ENCODE measurements at regions not wholly inside any gene's neighbourhood (a gene's known extent, or its start where the extent isn't known, plus 50 kb on each side); places are given as distances from the start of the nearest gene placed in this dataset.

DNA sequence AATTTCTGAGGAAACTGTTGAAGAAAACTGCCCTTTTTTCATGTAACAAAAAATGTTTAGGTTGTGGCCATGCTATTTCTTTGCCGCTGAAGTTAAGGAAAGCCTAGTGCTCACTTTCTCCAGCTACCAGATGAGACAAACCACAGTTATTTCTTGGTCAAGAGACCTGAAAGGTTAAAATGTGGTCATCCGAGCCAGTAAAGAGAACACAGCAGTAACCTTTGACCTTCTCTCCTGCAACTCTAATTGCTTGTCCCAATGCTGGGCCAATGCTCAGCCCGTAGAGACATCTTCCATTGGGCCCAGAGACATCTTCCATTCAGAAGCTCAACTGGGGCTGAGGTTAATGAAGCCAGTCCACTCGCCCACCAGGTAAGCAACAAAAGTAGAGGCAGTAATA is 109.8 kb upstream of the CPSF6 start:
- Mint-ChIP-seq H3K9me3 (no peaks in the 10 kb centered on the region), H3K4me3 (no peak overlapping the region), H3K36me3 (ENCODE audit: low read depth) (no peaks in the 10 kb centered on the region), H3K4me1 (no peaks in the 10 kb centered on the region), H3K27me3 (peaks cover 2% of the 10 kb centered on the region), H3K27ac (no peak overlapping the region)
- intact Hi-C loops (cut with micrococcal nuclease) = no loop called here
- no peak for DNase-seq

DNA sequence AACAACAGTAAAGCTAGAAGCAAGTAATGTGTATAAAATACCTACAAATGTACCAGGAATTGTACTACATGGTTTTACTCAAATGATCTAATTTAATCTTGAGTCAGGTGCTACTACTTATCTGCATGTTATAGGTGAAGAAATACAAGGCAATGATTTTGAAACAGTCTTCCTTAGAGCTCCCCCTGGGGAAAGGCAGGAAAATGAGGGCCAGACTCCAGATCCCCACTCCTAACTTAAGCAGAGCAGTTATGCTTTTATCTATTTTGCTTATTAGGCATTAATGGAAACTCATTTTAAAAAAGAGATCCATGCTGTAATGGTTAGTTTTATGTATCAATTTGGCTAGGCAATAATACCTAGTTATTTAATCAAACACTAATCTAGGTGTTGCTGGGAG is 109.3 kb upstream of the CPSF6 start:
- Mint-ChIP-seq H3K27me3 (peaks cover 2% of the 10 kb centered on the region), H3K36me3 (ENCODE audit: low read depth) (no peaks in the 10 kb centered on the region), H3K9me3 (no peaks in the 10 kb centered on the region), H3K27ac (no peak overlapping the region), H3K4me1 (no peaks in the 10 kb centered on the region), H3K4me3 (no peak overlapping the region)
- intact Hi-C loops (cut with micrococcal nuclease) = no loop called here
- DNase-seq = no peak

DNA sequence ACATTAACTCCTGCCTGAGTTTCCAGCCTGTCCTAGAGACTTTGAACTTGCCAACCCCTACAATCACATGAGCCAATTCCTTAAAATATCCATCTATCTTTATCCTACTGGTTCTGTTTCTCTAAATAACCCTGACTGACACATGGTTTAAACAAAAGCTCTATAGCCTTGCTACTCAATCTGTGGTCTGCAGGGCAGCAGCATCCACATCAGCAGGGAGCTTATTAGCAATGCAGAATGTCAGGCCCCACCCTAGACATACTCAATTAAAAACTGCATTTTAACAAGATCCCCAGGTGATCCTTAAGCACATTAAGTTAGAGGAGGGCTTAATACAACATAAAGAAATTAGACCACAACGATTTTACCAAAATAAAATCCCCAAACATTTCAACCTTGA is 108.3 kb upstream of the CPSF6 start:
- no peak overlapping the region for H3K4me3 Mint-ChIP-seq
- no peaks in the 10 kb centered on the region for H3K36me3 Mint-ChIP-seq (ENCODE audit: low read depth)
- no peak for DNase-seq
- no peak overlapping the region for H3K27ac Mint-ChIP-seq
- H3K9me3 Mint-ChIP-seq = no peaks in the 10 kb centered on the region
- intact Hi-C loops (cut with micrococcal nuclease) = no loop called here
- H3K4me1 Mint-ChIP-seq = no peaks in the 10 kb centered on the region
- peaks cover 2% of the 10 kb centered on the region for H3K27me3 Mint-ChIP-seq

DNA sequence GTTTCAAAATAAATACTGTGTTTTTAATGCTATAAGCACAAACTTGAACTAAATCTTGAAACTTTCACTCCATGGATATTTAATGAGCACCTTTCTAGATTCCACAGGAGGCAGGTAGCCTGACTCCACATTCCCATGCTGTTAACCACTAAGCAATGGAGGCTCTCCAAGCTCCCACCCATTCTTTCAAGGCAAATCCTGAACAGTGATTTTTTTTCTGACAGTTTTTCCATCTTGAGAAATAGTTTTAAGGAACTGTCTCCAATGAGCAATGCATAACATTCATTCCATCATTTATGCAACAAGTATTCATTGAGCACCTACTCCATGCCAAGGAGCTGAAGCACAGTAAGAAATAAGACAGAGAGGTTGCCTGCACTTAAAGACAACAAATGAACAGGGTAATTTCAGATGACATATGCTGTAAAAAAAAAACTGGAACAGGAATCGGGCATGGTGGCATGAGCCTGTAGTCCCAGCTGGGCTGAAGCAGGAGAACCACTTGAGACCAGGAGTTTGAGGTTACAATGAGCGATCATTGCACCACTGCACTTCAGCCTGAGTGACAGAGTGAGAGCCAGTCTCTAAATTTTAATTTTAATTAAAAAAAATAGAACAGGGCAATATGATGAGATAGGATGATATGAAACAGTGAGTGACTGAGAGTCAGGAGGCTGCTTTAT is 102.3 kb upstream of the CPSF6 start:
- Mint-ChIP-seq H3K27me3 (peaks cover 4% of the 10 kb centered on the region), H3K4me3 (no peak overlapping the region), H3K9me3 (peaks cover 20% of the 10 kb centered on the region), H3K27ac (no peak overlapping the region), H3K4me1 (no peaks in the 10 kb centered on the region), H3K36me3 (ENCODE audit: low read depth) (no peaks in the 10 kb centered on the region)
- no peak for DNase-seq
- intact Hi-C loops (cut with micrococcal nuclease) = no loop called here

DNA sequence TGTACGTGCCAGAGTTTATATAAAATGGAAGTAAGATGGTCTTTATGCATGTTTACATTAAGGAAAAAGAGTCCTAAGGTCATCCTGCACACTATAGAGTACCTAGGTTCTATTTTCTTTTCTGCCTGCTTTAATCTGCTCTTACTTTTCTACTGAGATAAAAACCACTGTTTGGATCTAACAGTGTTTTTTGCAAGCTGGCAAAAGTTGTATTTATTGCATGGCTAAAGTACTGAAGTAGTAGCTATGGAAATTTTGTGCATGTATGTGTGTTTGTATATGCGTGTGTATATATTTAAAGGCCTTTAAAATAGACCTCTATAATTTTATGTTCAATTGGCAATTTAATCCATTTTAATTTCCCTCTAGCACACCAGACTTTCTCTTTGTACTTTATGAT is 98.3 kb upstream of the CPSF6 start:
- Mint-ChIP-seq H3K27ac (no peak overlapping the region), H3K36me3 (ENCODE audit: low read depth) (no peaks in the 10 kb centered on the region), H3K9me3 (peaks cover 20% of the 10 kb centered on the region), H3K27me3 (peaks cover 4% of the 10 kb centered on the region), H3K4me3 (no peak overlapping the region), H3K4me1 (no peaks in the 10 kb centered on the region)
- no peak for DNase-seq
- intact Hi-C loops (cut with micrococcal nuclease) = no loop called here

DNA sequence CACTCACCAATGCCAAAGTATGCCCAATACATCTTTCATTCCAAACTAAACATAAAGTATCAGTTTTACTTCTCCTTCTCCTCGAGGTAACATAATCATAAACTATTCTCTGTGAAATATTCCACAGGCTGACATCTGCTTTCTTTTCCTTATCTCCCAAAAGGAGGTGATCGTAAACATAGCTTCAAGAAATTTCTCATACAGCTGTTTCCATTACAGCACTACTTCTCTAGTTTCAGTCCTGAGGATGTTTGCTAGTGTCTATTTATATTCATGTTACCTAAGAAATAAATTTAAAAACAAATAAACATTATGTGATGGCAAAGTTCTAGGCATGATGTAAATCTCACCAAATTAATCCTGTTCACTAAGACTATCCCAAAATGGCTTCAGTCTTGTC is 90.1 kb upstream of the CPSF6 start:
- no peak overlapping the region for H3K4me3 Mint-ChIP-seq
- H3K27me3 Mint-ChIP-seq = no peaks in the 10 kb centered on the region
- DNase-seq = no peak
- no peaks in the 10 kb centered on the region for H3K36me3 Mint-ChIP-seq (ENCODE audit: low read depth)
- no peaks in the 10 kb centered on the region for H3K9me3 Mint-ChIP-seq
- no peak overlapping the region for H3K27ac Mint-ChIP-seq
- H3K4me1 Mint-ChIP-seq = peaks cover 9% of the 10 kb centered on the region
- intact Hi-C loops (cut with micrococcal nuclease) = no loop called here

DNA sequence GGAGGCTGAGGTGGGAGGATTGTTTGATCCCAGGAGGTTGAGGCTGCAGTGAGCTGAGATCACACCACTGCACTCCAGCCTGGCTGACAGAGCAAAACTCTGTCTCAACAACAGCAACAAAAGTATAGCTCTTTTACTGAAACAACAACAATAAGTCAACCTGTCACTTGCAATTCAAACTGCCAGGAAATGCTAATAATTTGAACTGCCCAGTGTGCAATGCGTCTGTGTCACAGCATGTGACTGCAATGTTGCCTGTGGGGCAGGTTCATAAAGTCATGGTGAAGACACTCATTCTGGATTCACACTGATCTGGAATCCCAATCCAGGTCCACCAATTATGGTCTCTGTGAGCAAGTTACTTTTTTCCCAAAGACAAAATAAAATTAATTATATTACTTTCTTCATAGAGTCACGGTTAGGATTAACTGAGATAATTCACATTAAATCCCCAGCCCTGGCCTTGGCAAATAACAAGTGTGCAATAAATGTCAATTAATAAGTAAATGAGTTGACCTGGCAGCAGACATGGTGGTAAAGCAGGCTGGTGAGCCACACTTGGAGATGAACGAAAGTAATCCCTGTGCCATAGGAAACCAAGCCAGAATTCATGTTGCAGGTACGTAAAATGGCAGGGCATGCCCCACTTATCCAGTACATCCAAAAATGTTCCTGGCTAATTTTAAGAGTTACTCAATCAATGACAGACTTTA is 89.1 kb upstream of the CPSF6 start:
- H3K27me3 Mint-ChIP-seq = no peaks in the 10 kb centered on the region
- intact Hi-C loops (cut with micrococcal nuclease) = loop anchor here (10.0 kb wide), 2 partner anchors 315 to 535 kb away; partner anchors contain the start of gene RAP1B
- peaks cover 18% of the 10 kb centered on the region for H3K4me1 Mint-ChIP-seq
- H3K4me3 Mint-ChIP-seq = no peak overlapping the region
- no peak for DNase-seq
- H3K9me3 Mint-ChIP-seq = no peaks in the 10 kb centered on the region
- no peaks in the 10 kb centered on the region for H3K36me3 Mint-ChIP-seq (ENCODE audit: low read depth)
- no peak overlapping the region for H3K27ac Mint-ChIP-seq

DNA sequence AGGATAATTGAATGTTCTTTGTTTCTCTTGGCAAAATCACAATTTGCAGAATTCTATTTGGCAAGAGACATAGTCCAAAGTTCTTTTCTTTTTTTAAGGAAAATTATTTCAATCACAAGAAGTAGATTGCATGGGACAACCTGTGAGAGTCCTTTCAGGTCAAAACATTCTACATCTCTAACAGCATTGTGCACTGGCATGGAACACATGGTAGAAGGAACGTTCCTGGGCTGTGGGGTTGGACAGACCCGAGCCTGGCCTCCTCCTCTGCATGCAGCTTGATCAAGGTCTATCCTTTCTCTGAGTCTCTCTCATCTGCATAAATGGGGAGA is 88.6 kb upstream of the CPSF6 start:
- peaks cover 18% of the 10 kb centered on the region for H3K4me1 Mint-ChIP-seq
- intact Hi-C loops (cut with micrococcal nuclease) = loop anchor here (10.0 kb wide), 2 partner anchors 316 to 536 kb away; partner anchors contain the start of gene RAP1B
- no peaks in the 10 kb centered on the region for H3K27me3 Mint-ChIP-seq
- no peak overlapping the region for H3K27ac Mint-ChIP-seq
- no peaks in the 10 kb centered on the region for H3K9me3 Mint-ChIP-seq
- no peak overlapping the region for H3K4me3 Mint-ChIP-seq
- no peak for DNase-seq
- no peaks in the 10 kb centered on the region for H3K36me3 Mint-ChIP-seq (ENCODE audit: low read depth)

DNA sequence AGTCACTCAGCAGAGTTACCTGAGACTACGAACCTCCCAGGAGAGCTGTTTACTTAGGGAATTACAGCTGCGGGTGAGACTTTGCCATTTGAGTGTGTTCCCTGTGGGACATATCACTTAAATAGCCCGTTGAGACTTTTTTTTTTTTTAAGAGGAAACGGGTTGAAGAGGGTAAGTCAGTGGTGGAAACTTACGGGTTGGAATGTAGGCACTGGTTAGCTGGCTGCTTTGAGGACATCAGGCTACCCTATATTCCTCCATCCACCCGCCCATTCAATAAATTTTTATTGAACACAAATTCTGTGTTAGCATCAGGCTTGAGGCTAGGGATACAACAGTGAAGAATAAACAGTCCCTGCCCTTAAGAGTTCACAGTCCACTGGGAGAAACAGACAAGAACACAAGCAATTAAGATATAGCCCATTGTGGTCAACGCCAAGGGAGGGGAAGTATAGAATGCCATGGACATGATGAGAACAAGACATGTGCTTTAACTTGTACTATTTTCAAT is 88.1 kb upstream of the CPSF6 start:
- Mint-ChIP-seq H3K4me3 (no peak overlapping the region), H3K9me3 (no peaks in the 10 kb centered on the region), H3K36me3 (ENCODE audit: low read depth) (no peaks in the 10 kb centered on the region), H3K27ac (no peak overlapping the region), H3K27me3 (no peaks in the 10 kb centered on the region), H3K4me1 (peaks cover 19% of the 10 kb centered on the region)
- DNase-seq = no peak
- intact Hi-C loops (cut with micrococcal nuclease) = loop anchor here (10.0 kb wide), 2 partner anchors 317 to 537 kb away; partner anchors contain the start of gene RAP1B

DNA sequence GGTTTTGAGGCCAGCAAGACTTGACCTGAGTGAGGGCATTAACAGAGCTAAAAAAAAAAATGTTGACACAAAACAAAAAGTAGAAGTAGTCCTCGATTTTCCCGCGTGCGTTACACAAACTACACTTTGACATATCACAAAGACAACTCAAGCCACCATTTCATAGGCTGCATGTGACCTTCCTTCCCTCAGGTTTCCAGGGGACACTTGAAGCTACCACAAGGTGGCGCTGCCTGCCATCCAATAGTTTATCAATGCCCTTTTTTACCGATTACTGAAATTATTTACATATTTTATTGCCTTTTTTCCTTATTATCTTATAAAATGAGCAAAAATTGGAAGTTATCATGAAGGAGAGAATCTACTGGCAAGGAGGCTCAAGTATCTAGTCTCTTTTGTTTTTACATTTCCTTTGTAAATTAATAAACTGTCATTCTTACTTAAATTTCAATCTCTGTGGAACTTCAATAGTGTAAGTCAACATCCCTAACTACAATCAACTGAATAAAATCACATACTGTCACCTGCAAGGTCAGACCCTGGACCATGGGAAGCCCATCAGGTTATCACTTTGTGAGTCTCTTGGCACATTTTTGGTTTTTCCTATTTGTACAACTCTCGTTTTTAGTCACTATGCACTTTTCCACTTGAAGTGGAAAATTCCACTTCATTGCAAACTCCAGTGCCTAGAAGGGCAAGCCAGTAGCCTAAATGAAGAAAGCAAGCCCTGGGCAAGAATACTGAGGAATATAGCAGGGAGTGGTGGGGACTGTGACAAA is 84.6 kb upstream of the CPSF6 start:
- intact Hi-C loops (cut with micrococcal nuclease) = loop anchor here (1.0 to 10.0 kb wide), 3 partner anchors 100 to 540 kb away; partner anchors contain the start of gene RAP1B
- H3K36me3 Mint-ChIP-seq (ENCODE audit: low read depth) = no peaks in the 10 kb centered on the region
- no peaks in the 10 kb centered on the region for H3K9me3 Mint-ChIP-seq
- DNase-seq = peak; percentile 92
- no peaks in the 10 kb centered on the region for H3K27me3 Mint-ChIP-seq
- H3K27ac Mint-ChIP-seq = peak overlapping the region; percentile 44
- no peak overlapping the region for H3K4me3 Mint-ChIP-seq
- peaks cover 27% of the 10 kb centered on the region for H3K4me1 Mint-ChIP-seq

DNA sequence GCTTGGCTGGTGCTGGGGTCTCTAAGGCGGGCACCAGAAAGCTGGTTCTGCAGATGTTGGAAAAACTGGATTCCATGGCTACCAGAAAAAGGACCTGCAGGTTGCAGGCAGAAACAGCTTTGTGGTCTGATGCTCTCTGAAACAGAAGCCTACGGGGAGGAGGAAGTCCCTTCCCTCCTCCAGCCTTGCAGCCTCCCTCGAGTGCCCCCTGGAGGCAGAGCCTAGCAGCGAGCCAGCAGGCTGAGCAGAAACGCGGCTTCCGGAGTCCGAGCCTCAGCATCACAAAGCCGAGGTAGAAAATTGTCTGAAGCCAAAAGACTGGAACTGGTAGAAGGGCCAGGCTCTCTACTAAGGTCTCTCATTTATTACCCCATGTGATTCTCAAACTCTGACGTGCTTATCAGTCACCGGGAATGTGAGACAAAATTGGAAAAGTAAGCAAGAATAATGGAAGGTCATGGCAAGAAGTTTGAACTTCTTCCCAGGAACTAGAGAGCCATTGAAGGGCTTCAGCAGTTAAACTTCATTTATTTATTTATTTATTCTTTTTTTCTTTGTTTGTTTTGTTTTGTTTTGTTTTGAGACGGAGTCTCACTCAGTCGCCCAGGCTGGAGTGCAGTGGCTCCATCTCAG is 82.2 kb upstream of the CPSF6 start:
- Mint-ChIP-seq H3K27ac (peak overlapping the region; percentile 72), H3K4me3 (peak overlapping the region; percentile 48), H3K36me3 (ENCODE audit: low read depth) (no peaks in the 10 kb centered on the region), H3K4me1 (peaks cover 37% of the 10 kb centered on the region), H3K9me3 (no peaks in the 10 kb centered on the region), H3K27me3 (no peaks in the 10 kb centered on the region)
- intact Hi-C loops (cut with micrococcal nuclease) = loop anchor here (1.0 to 10.0 kb wide), 5 partner anchors 200 to 542 kb away; partner anchors contain the start of genes CCT2 and RAP1B
- peak; percentile 98 for DNase-seq

DNA sequence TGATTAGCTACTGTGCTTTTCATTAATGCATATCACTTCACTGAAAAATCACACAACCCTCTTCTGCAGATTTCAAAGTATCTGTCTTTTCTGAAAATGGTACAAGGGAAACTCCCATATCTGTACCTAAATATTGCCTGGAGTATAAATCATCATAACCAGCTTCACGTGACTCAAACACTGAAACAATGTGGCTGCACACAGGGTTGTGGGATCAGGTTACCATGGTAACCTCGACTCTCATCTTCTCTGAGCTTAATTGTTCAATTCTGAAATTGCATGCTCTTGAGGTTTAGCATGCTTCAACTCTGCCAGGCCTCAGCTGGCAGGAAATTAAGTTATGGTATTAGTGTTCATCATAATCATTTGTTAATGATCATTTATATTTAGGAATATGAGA is 77.5 kb upstream of the CPSF6 start:
- no peaks in the 10 kb centered on the region for H3K9me3 Mint-ChIP-seq
- H3K27me3 Mint-ChIP-seq = no peaks in the 10 kb centered on the region
- no peak overlapping the region for H3K4me3 Mint-ChIP-seq
- intact Hi-C loops (cut with micrococcal nuclease) = loop anchor here (5.0 kb wide), 1 partner anchor 200 kb away; no protein-coding TSS in a partner anchor
- no peak overlapping the region for H3K27ac Mint-ChIP-seq
- peak; percentile 80 for DNase-seq
- H3K4me1 Mint-ChIP-seq = peaks cover 16% of the 10 kb centered on the region
- H3K36me3 Mint-ChIP-seq (ENCODE audit: low read depth) = no peaks in the 10 kb centered on the region

DNA sequence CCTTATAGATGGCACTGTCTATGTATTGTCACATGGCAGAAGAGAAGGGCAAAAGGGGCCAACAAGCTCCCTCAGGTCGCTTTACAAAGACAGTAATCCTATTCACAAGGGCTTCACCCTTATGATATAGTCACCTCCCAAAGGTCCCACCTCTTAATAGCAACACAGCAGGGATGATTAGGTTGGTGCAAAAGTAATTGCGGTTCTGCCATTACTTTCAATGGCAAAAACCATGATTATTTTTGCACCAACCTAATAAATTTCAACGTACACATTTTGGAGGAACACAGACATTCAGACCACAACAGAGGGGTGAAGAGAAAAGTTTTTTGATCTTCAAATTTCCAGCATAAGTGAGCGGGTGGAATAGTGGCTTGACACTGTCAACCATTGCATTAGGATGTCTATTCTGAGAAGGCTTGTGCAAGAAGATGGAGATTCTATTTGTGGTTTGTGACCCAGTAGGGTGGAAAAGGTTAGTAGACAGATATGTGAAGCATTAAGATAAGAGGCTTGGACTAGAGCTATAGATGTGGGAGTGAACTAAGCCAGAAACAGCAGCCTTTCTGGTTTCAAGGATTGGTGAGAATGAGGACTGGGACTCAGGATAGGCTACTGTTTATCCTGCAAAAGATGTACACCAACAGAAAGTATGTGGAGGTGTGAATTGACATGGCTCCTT is 75.5 kb upstream of the CPSF6 start:
- no peak overlapping the region for H3K4me3 Mint-ChIP-seq
- no peak for DNase-seq
- H3K27ac Mint-ChIP-seq = no peak overlapping the region

More for the DNA sequence above, 75.5 kb upstream of the CPSF6 start:
- Mint-ChIP-seq H3K36me3 (ENCODE audit: low read depth) (no peaks in the 10 kb centered on the region), H3K27me3 (no peaks in the 10 kb centered on the region), H3K9me3 (no peaks in the 10 kb centered on the region), H3K4me1 (peaks cover 12% of the 10 kb centered on the region)
- intact Hi-C loops (cut with micrococcal nuclease) = loop anchor here (5.0 kb wide), 1 partner anchor 202 kb away; no protein-coding TSS in a partner anchor
